ENCODE measurements at regions not wholly inside any gene's neighbourhood (a gene's known extent, or its start where the extent isn't known, plus 50 kb on each side); places are given as distances from the start of the nearest gene placed in this dataset.

GRCh38 chr2:139769633-139770032 is 989.4 kb upstream of the NXPH2 start (continued):
- no peak for TF ChIP-seq ZBTB33 (CRISPR knock-in tag; IDR thresholded peaks at IDR 0.05)
- no peak for TF ChIP-seq MYNN (IDR thresholded peaks at IDR 0.05)
- no peak for TF ChIP-seq MYNN (CRISPR knock-in tag; IDR thresholded peaks at IDR 0.05)
- TF ChIP-seq CHD1 (IDR thresholded peaks at IDR 0.05; ENCODE audit: low read length) = no peak
- TF ChIP-seq ZNF239 (CRISPR knock-in tag; IDR thresholded peaks at IDR 0.05) = no peak
- TF ChIP-seq ZNF253 (CRISPR knock-in tag; conservative IDR thresholded peaks at IDR 0.05) = no peak
- no peak for TF ChIP-seq MCM2 (IDR thresholded peaks at IDR 0.05; ENCODE audit: low read depth)
- TF ChIP-seq ARID4B (CRISPR knock-in tag; IDR thresholded peaks at IDR 0.05) = no peak
- TF ChIP-seq COPS2 (conservative IDR thresholded peaks at IDR 0.05) = no peak
- TF ChIP-seq POLR2A (conservative IDR thresholded peaks at IDR 0.05) = no peak
- no peak for TF ChIP-seq ZNF77 (CRISPR knock-in tag; IDR thresholded peaks at IDR 0.05)
- TF ChIP-seq ZNF197 (CRISPR knock-in tag; IDR thresholded peaks at IDR 0.05; ENCODE audit: low read depth) = no peak
- TF ChIP-seq ZKSCAN3 (CRISPR knock-in tag; IDR thresholded peaks at IDR 0.05) = no peak
- no peak for TF ChIP-seq CEBPG (CRISPR knock-in tag; IDR thresholded peaks at IDR 0.05)
- TF ChIP-seq CEBPG (tag; conservative IDR thresholded peaks at IDR 0.05 in 1 of 2, IDR thresholded peaks at IDR 0.05 in 1 of 2) = no peak
